Stimulated activated CD4-positive, alpha-beta T cell treated with anti-CD3 and anti-CD28 coated beads, Interleukin-1b, Interleukin-23, amount 100 ng/mL, for 48 hours (primary cell): ENCODE measurements at regions not wholly inside any gene's neighbourhood (a gene's known extent, or its start where the extent isn't known, plus 50 kb on each side); places are given as distances from the start of the nearest gene placed in this dataset.
"Not testable (repeated sequence)": the region's sequence is repeated elsewhere in the genome, so short reads cannot be mapped to it uniquely, and the experiment has no call there.

Source experiments
- DNase-seq: peaks from one replicate; pipeline ENCODE4 v3.0.0-alpha.2; 2020

DNA sequence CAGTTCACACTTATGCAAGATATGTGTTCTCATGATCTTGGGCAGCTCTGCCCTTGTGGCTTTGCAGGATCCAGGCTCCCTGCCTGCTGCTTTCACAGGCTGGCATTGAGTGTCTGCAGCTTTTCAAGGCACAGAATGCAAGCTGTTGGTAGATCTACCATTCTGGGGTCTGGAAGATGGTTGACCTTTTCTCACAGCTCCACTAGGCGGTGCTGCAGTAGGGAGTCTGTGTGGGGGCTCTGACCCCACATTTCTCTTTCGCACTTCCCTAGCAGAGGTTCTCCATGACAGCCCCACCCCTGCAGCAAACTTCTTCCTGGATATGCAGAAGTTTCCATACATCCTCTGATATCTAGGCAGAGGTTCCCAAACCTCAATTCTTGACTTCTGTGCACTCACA, 500.5 kb downstream of the BRINP3 start:
- no peak for DNase-seq

DNA sequence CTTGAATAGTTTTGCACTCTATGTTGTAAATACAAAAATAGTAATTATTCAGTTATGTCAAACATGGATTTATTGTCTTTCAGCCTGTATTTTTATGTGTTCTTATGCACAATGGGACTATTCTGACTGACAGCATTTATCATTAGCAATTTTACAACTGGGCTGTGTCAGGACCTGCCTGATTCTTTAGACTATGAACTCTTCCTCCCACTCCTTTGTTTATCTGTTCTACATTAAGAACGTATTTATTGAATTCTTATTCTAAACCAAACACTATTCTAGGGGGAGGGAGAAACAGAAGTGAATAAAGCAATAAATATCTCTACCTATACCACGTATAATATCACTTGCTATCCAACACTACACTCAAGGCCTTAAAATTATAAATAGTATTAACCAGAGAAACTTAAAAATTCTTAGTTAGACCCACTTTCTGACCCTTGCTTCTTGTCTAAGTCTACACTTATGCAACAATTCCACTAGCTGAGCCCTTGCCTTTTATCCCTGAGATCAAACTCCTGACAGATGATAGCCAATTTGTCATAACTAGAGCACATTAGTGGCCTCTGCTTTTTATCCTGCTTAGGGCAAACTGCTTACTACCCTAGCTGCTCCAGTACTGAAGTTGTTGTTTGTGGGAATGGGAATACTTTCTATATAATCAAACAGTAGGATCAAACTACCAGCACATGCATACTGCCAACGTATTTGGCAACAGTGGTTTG, 494.3 kb downstream of the BRINP3 start:
- no peak for DNase-seq

DNA sequence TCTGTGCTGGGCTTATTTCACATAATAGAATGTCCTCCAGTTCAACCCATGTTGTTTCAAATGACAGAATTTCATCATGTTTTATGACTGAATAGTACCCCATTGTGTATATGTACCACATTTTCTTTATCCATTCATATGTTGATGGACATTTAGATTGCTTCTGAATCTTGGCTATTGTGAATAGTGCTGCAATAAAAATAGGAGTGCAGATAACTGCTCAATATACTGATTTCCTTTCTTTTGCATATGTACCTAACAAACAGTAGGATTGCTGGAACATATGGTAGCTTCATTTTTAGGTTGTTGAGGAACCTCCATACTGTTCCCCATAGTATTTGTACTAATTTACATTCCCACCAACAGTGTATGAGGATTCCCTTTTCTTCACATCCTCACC, 491.1 kb downstream of the BRINP3 start:
- no peak for DNase-seq

DNA sequence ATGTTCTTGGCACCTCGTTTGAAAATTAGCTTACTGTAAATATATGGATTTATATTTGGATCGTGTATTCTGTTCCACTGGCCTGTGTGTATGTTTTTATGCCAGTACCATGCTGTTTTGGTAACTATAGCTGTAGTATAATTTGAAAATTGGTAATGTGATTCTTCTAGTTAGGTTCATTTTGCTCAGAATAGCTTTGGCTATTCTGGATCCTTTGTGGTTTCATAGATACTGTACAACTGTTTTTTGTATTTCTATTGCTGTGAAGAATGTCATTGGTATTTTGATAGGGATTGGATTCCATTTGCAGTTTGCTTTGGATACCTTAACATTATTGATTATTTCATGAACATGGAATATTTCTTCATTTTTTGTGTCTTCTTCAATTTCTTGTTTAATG, 490.2 kb downstream of the BRINP3 start:
- no peak for DNase-seq

DNA sequence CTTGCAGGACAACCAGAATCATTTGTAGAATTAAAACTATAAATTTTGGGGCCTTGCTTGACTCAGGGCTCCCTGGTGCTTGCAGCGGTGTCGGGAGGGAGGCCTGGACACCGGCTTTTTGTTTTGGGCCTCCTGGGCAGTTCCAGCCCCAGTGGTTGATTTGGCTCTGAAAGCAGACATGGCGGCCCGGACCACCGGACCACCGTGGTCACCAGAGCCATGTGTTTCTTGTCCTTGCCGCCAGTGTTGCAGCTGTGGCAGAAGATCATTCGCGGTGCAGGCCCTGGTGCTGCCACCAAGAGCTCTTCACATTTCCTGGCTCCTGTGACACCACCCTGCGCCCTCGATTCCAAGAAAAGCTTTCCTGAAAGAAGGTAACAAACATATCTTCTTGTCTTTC, 484.8 kb downstream of the BRINP3 start:
- no peak for DNase-seq

DNA sequence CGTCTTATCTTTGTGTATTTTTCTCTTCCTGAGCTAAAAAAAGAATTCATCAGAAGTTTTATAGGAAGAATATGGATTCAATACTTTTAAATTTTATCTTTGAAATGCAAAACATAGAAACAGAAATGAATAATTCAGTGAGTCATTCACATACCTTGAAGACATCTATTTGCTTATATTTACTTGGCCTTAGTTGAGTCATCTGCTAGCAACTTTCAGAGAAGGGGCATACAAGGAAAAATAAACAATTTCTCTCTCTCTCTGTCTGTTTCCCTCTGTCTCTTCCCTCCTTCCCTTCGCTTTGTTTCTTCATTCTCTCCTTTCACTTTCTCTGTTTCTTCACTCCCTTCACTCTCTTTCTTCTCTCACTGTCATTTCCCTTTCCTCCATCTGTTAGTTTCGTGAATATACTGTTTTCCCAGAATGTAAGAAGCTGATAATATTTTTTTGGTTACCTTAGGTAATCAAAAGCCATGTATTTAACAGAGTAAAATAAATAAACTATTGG, 477.2 kb downstream of the BRINP3 start:
- DNase-seq = no peak

DNA sequence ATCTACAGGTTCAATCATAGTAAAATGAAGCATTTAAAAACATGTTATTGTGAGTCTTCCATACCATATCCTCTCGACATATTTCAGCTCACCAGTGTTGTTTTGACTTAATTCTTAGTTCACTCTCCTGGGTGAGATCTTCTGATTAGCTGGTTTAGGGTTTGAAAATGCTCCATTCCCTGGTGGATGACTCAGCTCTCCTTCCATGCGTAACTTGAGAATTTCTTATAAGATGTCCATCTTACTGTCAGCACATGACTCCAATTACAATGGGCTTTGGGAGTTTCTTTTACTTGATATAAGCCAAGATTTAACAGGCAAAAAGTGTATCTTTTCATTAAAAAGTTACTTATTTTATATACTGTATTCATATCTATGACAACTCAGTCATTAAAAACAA, 476.5 kb downstream of the BRINP3 start:
- no peak for DNase-seq

DNA sequence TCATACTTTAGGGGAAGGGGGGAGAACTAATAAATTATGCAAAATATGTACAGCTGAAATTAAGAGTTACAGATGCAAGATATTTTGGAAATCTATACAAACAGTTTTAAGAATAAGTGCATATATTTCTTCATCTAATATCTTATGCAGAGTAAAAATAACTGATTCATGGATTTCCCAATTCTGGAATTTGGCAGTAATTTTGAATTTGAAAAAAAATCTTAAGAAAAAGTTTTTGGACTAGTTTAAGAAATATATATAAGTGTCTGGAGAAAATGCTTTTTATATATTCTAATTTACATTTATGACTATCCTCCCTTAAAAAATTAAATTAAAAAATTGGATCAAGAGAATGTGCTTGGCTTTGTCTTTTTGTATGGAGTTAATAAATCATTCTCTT, 474.3 kb downstream of the BRINP3 start:
- DNase-seq = no peak

DNA sequence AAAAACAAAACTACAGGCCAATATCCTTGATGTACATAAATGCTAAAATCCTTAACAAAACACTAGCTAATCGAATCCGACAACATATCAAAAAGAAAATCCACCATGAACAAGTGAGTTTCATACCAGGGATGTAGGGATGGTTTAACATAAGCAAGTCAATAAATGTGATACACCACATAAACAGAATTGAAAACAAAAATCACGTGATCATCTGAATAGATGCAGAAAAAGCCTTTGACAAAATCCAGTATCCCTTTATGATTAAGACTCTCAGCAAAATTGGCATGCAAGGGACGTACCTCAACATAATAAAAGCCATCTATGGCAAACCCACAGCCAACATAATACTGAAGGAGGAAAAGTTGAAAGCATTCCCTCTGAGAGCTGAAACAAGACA, 466.1 kb downstream of the BRINP3 start:
- no peak for DNase-seq

DNA sequence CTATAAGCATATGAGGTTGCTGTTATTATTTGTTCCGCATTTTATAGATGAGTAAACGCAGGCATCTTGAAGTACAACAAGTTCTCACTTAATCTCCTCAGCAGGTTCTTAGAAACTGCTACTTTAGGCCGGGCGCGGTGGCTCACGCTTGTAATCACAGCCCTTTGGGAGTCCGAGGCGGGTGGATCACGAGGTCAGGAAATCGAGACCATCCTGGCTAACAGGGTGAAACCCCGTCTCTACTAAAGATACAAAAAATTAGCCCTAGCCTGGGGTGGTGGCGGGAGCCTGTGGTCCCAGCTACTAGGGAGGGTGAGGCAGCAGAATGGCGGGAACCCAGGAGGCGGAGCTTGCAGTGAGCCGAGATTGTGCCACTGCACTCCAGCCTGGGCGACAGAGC, 458.5 kb downstream of the BRINP3 start:
- DNase-seq = not testable (repeated sequence)

DNA sequence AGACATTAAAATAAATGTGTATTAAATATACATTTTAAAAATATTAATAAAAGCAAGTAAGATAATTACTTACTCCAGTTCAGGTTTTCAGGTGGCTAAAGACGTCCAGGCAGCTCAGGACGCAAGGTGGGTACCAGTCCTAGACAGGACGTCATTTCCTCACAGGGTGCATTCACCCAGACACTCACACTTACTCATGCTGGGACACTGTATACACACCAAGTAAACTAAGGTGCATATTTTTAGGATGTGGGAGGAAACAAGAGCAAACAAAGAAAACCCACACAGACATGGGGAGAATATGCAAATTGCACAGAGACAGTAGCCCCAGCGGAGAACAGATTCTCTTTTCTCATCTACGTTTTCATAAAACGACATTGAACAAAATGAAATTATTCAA, 457.9 kb downstream of the BRINP3 start:
- DNase-seq = no peak

DNA sequence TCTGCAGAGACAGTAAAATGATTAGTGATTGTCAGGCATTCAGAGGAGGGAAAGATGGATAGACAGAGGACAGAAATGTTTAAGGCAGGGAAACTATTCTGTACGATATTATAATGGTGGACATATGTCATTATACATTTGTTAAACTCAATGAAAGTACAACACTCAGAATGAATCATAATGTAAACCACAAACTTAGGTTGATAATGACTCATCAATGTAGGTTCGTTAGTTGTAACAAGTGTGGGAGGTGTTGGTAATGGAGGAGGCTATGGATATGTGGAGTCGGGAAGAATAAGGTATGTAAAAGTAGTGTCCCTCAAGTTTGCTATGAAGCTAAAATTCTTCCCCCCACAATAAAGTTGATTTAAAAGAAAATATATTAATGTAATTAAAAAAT, 455.0 kb downstream of the BRINP3 start:
- DNase-seq = no peak

DNA sequence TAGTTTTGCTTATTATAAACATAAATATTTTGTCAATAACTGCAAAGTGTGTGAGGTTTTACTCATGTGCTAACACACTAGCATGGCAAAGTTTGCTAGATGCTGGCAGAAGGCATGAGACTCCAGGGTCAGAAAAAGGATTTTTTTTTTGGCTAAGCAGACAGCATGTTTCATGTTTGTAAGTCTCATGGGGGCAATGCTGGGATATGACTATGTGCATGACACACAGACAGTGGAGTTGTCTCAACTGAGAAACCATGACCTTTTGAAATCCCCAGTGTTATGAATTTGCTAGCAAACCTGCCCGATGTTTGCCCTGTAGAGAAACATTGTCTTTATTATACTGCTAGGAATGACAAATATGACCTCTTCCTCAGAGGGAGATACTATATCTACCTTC, 448.2 kb downstream of the BRINP3 start:
- no peak for DNase-seq

DNA sequence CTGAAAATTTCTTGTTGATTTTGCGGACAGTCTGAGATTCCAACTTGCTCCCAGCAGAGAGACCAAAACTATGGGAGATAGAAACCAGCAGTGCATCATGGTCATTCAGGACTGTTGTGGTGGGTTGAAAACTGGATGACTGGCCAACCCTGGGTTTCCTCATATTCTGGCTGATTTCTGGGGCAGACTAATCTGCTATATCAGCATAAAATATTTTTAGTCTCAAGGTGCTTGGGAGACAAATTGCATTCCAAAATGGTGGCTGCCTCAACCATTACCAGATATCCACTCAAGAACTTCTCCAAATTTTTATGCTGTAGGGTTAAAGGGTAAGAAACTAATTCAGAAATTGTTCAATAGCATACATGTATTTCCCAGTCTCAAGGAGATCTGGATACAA, 434.0 kb downstream of the BRINP3 start:
- DNase-seq = no peak

DNA sequence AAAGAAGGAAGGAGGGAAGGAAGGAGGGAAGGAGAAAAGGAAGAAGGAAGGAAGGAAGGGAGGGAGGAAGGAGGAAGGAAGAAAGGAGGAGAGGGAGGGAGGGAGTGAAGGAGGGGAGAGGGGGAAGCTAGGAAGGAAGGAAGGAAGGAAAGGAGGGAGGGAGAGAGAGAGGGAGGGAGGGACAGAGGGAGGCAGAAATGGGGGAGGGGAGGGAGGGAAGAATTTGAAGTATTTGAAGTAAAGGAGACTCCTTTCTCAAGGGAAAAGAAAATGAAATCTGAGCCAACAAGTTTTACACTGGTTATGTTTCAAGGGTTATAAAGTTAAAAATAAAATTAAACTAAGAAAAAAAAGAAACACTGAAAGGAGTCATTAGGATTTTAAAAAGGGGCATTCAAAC, 431.4 kb downstream of the BRINP3 start:
- no peak for DNase-seq
